ENCODE measurements at regions not wholly inside any gene's neighbourhood (a gene's known extent, or its start where the extent isn't known, plus 50 kb on each side); places are given as distances from the start of the nearest gene placed in this dataset.

DNA sequence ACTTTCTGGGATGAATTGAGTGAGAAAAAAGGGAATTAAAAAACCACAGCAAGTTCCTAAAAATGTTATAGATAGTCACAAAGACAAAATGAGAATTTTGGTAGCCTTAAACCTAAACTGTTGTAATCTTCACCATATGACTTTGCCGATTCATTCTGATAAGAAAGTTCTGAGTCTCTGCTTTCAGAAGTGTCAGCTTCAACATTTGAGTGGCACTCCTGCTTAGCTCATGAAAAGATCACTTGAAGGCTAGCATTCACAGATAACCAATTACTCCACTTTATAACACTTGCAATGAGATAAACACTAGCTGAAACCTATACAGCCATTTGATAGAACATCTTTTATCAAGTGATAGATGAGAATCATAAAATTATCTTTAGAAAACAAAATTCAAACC lies 288.1 kb upstream of the POU1F1 start:
- no peak for DNase-seq
- Histone ChIP-seq H3K4me3 (no peak overlapping the region), H3K36me3 (no peaks in the 10 kb centered on the region), H3K27ac (no peak overlapping the region), H3K9me3 (no peaks in the 10 kb centered on the region), H3K27me3 (no peaks in the 10 kb centered on the region), H3K4me1 (no peaks in the 10 kb centered on the region)
- intact Hi-C loops (cut with DNase I; ENCODE audit: low total_unique reads) = no loop called here
- TF ChIP-seq POLR2A (IDR thresholded peaks at IDR 0.05) = no peak
- TF ChIP-seq, protein P1, sequence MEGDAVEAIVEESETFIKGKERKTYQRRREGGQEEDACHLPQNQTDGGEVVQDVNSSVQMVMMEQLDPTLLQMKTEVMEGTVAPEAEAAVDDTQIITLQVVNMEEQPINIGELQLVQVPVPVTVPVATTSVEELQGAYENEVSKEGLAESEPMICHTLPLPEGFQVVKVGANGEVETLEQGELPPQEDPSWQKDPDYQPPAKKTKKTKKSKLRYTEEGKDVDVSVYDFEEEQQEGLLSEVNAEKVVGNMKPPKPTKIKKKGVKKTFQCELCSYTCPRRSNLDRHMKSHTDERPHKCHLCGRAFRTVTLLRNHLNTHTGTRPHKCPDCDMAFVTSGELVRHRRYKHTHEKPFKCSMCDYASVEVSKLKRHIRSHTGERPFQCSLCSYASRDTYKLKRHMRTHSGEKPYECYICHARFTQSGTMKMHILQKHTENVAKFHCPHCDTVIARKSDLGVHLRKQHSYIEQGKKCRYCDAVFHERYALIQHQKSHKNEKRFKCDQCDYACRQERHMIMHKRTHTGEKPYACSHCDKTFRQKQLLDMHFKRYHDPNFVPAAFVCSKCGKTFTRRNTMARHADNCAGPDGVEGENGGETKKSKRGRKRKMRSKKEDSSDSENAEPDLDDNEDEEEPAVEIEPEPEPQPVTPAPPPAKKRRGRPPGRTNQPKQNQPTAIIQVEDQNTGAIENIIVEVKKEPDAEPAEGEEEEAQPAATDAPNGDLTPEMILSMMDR (IDR thresholded peaks at IDR 0.05) = no peak

DNA sequence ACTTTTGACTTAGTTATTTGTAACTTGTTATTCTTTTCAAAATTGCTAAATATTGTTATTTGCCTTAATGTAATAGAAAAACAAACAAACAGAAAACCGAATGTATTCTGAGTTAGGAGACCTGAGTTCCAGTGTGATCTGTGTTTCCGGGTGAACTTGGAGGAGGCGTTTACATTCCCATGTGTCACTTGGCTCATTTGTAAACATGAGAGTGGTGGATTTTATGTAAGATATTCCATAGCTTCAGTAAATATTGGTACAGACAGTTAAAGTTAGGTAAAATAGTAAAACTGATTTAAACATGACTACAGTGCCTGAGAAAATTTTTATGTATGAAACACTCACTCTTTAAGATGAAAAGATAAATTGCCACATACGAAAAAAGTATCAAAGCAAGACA lies 287.3 kb upstream of the POU1F1 start:
- intact Hi-C loops (cut with DNase I; ENCODE audit: low total_unique reads) = no loop called here
- DNase-seq = no peak
- Histone ChIP-seq H3K4me1 (no peaks in the 10 kb centered on the region), H3K27me3 (no peaks in the 10 kb centered on the region), H3K9me3 (no peaks in the 10 kb centered on the region), H3K36me3 (no peaks in the 10 kb centered on the region), H3K4me3 (no peak overlapping the region), H3K27ac (no peak overlapping the region)
- TF ChIP-seq, protein P1 (IDR thresholded peaks at IDR 0.05) = no peak
- TF ChIP-seq POLR2A (IDR thresholded peaks at IDR 0.05) = no peak

DNA sequence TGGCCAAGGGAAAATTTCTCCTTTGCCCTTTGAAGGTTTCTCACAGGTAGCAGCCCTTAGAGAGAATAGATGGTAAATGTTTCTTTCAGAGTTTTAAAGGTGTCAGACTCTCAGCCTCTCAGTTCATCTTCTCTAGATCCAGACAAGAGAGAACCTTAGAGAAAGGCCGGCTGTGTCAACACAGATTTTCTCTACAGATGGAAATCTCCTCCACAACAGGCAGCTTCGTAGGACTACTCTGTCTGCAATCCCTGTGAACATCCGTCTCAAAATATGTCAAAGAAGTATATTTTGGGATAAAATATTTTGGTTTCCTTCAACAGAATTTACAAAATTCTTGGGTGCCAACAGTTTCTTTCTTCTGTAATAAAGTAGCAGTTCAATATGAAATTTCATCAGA lies 282.1 kb upstream of the POU1F1 start:
- no peak for DNase-seq

DNA sequence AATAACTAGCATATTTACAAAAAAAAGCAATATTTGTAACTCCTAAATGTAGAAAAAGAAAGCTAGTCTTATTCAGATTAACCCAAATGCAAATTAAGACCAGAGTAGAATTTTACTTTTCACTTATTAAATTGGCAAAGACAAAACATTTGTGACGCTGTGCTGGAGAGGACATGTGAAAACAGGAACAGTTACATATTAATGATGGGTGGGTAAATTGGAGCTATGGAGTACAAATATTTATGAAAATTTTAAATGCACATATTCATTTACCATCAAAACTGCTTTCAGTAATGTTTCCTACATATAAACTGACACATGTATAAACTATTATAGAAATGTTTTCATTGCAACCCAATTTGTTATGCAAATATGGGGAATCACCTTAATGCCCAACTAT lies 278.9 kb upstream of the POU1F1 start:
- no peaks in the 10 kb centered on the region for H3K4me1 ChIP-seq
- H3K27ac ChIP-seq = no peak overlapping the region
- intact Hi-C loops (cut with DNase I; ENCODE audit: low total_unique reads) = no loop called here
- TF ChIP-seq POLR2A (IDR thresholded peaks at IDR 0.05) = no peak
- TF ChIP-seq, protein P1 (IDR thresholded peaks at IDR 0.05) = no peak
- H3K27me3 ChIP-seq = no peaks in the 10 kb centered on the region
- no peak overlapping the region for H3K4me3 ChIP-seq
- no peak for DNase-seq
- no peaks in the 10 kb centered on the region for H3K9me3 ChIP-seq
- no peaks in the 10 kb centered on the region for H3K36me3 ChIP-seq

More for the DNA sequence above, 282.1 kb upstream of the POU1F1 start:
- Histone ChIP-seq H3K9me3 (no peaks in the 10 kb centered on the region), H3K27me3 (no peaks in the 10 kb centered on the region), H3K27ac (no peak overlapping the region), H3K36me3 (no peaks in the 10 kb centered on the region), H3K4me1 (no peaks in the 10 kb centered on the region), H3K4me3 (no peak overlapping the region)
- TF ChIP-seq POLR2A (IDR thresholded peaks at IDR 0.05) = no peak
- TF ChIP-seq, protein P1 (IDR thresholded peaks at IDR 0.05) = no peak
- intact Hi-C loops (cut with DNase I; ENCODE audit: low total_unique reads) = no loop called here

DNA sequence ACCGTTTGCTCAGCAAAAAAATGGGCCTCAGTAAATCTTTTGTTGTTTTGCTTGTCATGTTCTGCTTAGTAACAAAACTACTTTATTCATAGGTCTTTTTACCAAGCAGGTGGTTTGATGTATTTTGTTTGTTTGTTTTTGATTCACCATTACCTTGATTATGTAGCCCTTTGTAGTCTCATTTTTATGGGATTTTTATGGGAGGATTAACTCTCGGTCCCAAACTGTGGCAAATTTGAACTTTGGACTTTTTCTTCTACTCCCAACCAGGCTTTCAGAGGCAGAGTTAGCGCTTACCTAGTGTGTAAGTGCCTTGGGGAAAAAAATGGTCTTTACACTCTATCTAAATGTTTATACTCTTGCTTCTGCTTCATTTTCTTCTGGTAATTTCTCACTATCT lies 276.7 kb upstream of the POU1F1 start:
- TF ChIP-seq, protein P1 (IDR thresholded peaks at IDR 0.05) = no peak
- TF ChIP-seq POLR2A (IDR thresholded peaks at IDR 0.05) = no peak
- Histone ChIP-seq H3K27ac (no peak overlapping the region), H3K4me3 (no peak overlapping the region), H3K27me3 (no peaks in the 10 kb centered on the region), H3K36me3 (no peaks in the 10 kb centered on the region), H3K9me3 (no peaks in the 10 kb centered on the region), H3K4me1 (no peaks in the 10 kb centered on the region)
- intact Hi-C loops (cut with DNase I; ENCODE audit: low total_unique reads) = no loop called here
- no peak for DNase-seq
